IMR-90 (cell line): ENCODE measurements at regions not wholly inside any gene's neighbourhood (a gene's known extent, or its start where the extent isn't known, plus 50 kb on each side); places are given as distances from the start of the nearest gene placed in this dataset.
"Not testable (repeated sequence)": the region's sequence is repeated elsewhere in the genome, so short reads cannot be mapped to it uniquely, and the experiment has no call there.

Experiments
- ATAC-seq: fragments of 200-7000 bp; cut with Tn5 transposase; 2 replicates; pipeline ENCODE4 v1.9.1; 2020; ENCODE audit warnings: low read depth, mild to moderate bottlenecking, moderate library complexity
- BruUV-seq: library from RNA; stranded (reverse); fragments of 400-500 nt; replicated peaks from 2 replicates; lab custom pipeline; 2021; lab: Mats Ljungman, UMichigan
- CTCF ChIA-PET: fragments of 300-600 bp; formaldehyde crosslinking; extraction: SDS; loops from one replicate; lab custom pipeline; 2021; ENCODE audit warnings: antibody characterized with exemption; lab: Yijun Ruan, JAX
- POLR2A ChIA-PET: fragments of 300-600 bp; sonication (Branson Sonifier 250); formaldehyde crosslinking; loops from one replicate; lab custom pipeline; 2022; ENCODE audit warnings: antibody characterized with exemption; ENCODE audit not compliant: unreplicated experiment; lab: Charles Lee
- DNase-seq: peaks from one replicate; pipeline ENCODE4 v3.0.0; 2013
- H2AFZ ChIP-seq: replicated peaks from 2 replicates; pipeline ENCODE3; 2013; ENCODE audit warnings: low read length, mild to moderate bottlenecking; ENCODE audit not compliant: poor library complexity
- H2AK5ac ChIP-seq: 2 replicates; pipeline ENCODE4 v1.6.1; 2013; ENCODE audit warnings: low read depth, low read length, inconsistent platforms
- H2AK9ac ChIP-seq: replicated peaks from 2 replicates; pipeline ENCODE3; 2013; ENCODE audit warnings: mild to moderate bottlenecking, low read depth, low read length, moderate library complexity; ENCODE audit not compliant: poor library complexity
- H2BK120ac ChIP-seq: 2 replicates; pipeline ENCODE4 v1.6.1; 2013; ENCODE audit warnings: low read depth, low read length, inconsistent platforms
- H2BK15ac ChIP-seq: 3 replicates; pipeline ENCODE4 v1.6.1; 2013; ENCODE audit warnings: low read depth, low read length, inconsistent platforms
- H2BK20ac ChIP-seq: 2 replicates; pipeline ENCODE4 v1.6.1; 2013; ENCODE audit warnings: low read depth, mild to moderate bottlenecking, inconsistent platforms, low read length, moderate library complexity
- H2BK5ac ChIP-seq: 2 replicates; pipeline ENCODE4 v1.6.1; 2013; ENCODE audit warnings: mild to moderate bottlenecking, low read depth, low read length, inconsistent platforms; ENCODE audit not compliant: poor library complexity, severe bottlenecking
- H3K14ac ChIP-seq: replicated peaks from 2 replicates; pipeline ENCODE4 v1.6.1; 2013; ENCODE audit warnings: low read depth, low read length, inconsistent platforms
- H3K18ac ChIP-seq: 2 replicates; pipeline ENCODE4 v1.6.1; 2013; ENCODE audit warnings: low read depth, low read length, control low read depth
- H3K23ac ChIP-seq: 2 replicates; pipeline ENCODE4 v1.6.1; 2013; ENCODE audit warnings: low read depth, low read length, inconsistent platforms
- H3K27ac ChIP-seq: 2 replicates; pipeline ENCODE4 v1.5.1; 2013; ENCODE audit warnings: mild to moderate bottlenecking, control low read depth, low read length; ENCODE audit not compliant: insufficient read depth
- H3K27me3 ChIP-seq: 2 replicates; pipeline ENCODE4 v1.6.1; 2013; ENCODE audit warnings: low read length; ENCODE audit not compliant: control insufficient read depth, insufficient read depth
- H3K36me3 ChIP-seq: 2 replicates; pipeline ENCODE4 v1.6.1; 2013; ENCODE audit warnings: low read length, mixed read lengths; ENCODE audit not compliant: control insufficient read depth, insufficient read depth
- H3K4ac ChIP-seq: 2 replicates; pipeline ENCODE4 v1.6.1; 2013; ENCODE audit warnings: low read depth, low read length, inconsistent platforms
- H3K4me1 ChIP-seq: 2 replicates; pipeline ENCODE4 v1.6.1; 2013; ENCODE audit warnings: low read length, mixed read lengths; ENCODE audit not compliant: control insufficient read depth, insufficient read depth
- H3K4me2 ChIP-seq: 2 replicates; pipeline ENCODE4 v1.6.1; 2013; ENCODE audit warnings: low read depth, mild to moderate bottlenecking, control low read depth, low read length, moderate library complexity
- H3K4me3 ChIP-seq: 2 replicates; pipeline ENCODE4 v1.5.1; 2013; ENCODE audit warnings: low read depth, mild to moderate bottlenecking, control low read depth, low read length, moderate library complexity; ENCODE audit not compliant: insufficient read depth
- H3K56ac ChIP-seq: 2 replicates; pipeline ENCODE4 v1.6.1; 2013; ENCODE audit warnings: low read length, inconsistent platforms; ENCODE audit not compliant: insufficient read depth; ENCODE audit errors: extremely low read depth
- H3K79me1 ChIP-seq, 2 experiments: 2 replicates each; pipeline ENCODE4 v1.6.1; 2013; ENCODE audit warnings: low read length in 2 of 2, inconsistent platforms in 1 of 2, low read depth in 1 of 2
- H3K9ac ChIP-seq: 2 replicates; pipeline ENCODE4 v1.6.1; 2013; ENCODE audit warnings: low read depth, low read length, control low read depth
- H3K9me1 ChIP-seq: 2 replicates; pipeline ENCODE4 v1.6.1; 2013; ENCODE audit warnings: low read length, inconsistent platforms; ENCODE audit not compliant: insufficient read depth
- H3K9me3 ChIP-seq: 2 replicates; pipeline ENCODE4 v1.6.1; 2013; ENCODE audit warnings: low read length; ENCODE audit not compliant: control insufficient read depth, insufficient read depth
- H4K20me1 ChIP-seq: 2 replicates; pipeline ENCODE4 v1.6.1; 2013; ENCODE audit warnings: low read length, inconsistent platforms; ENCODE audit not compliant: insufficient read depth
- H4K5ac ChIP-seq: 2 replicates; pipeline ENCODE4 v1.6.1; 2013; ENCODE audit warnings: mild to moderate bottlenecking, low read depth, low read length, control low read depth
- H4K8ac ChIP-seq, 2 experiments: 2 replicates each; pipeline ENCODE4 v1.6.1; 2013; ENCODE audit warnings: low read depth in 2 of 2, low read length in 2 of 2, control low read depth in 1 of 2, inconsistent platforms in 1 of 2
- H4K91ac ChIP-seq: 2 replicates; pipeline ENCODE4 v1.6.1; 2013; ENCODE audit warnings: low read depth, low read length, inconsistent platforms; ENCODE audit not compliant: insufficient read depth
- WGBS, 2 experiments: methylation state at CpG; one replicate each; pipeline versions ENCODE4 v1.1.5 to v1.1.7; 2013; ENCODE audit warnings: missing lambda C conversion rate in 2 of 2; ENCODE audit not compliant: insufficient read length in 1 of 2; ENCODE audit errors: extremely low coverage in 2 of 2; 5-methylcytosine and 5-hydroxymethylcytosine counted together
- dilution Hi-C: fragments of 300-500 bp; cut with HindIII; formaldehyde crosslinking; loops from one replicate; pipeline ENCODE4 v1.14.3; 2018; ENCODE audit warnings: low sequenced_read_pairs; ENCODE audit not compliant: unreplicated experiment
- in situ Hi-C: fragments of 300-500 bp; cut with MboI; formaldehyde crosslinking; loops from 3 replicates; pipeline ENCODE4 v1.14.3; 2019; ENCODE audit warnings: low sequenced_read_pairs, inconsistent platforms, mixed read lengths
- intact Hi-C: fragments of 100-400 bp; cut with micrococcal nuclease; formaldehyde crosslinking; loops from 2 replicates; pipeline ENCODE4 v1.10.0; 2022

GRCh38 chr12:73716143-73716542, 821.5 kb upstream of the ATXN7L3B start:
- H3K18ac ChIP-seq, H3K79me1 ChIP-seq, H4K8ac ChIP-seq, H2BK20ac ChIP-seq, H3K27ac ChIP-seq, H3K9ac ChIP-seq, H3K4me2 ChIP-seq, in situ Hi-C loops, BruUV-seq, H3K36me3 ChIP-seq, H2AK5ac ChIP-seq, H3K23ac ChIP-seq, H3K4me3 ChIP-seq, H4K91ac ChIP-seq, CTCF ChIA-PET, intact Hi-C loops, dilution Hi-C loops, H2BK15ac ChIP-seq, H4K20me1 ChIP-seq, ATAC-seq, DNase-seq, H4K5ac ChIP-seq, H2AFZ ChIP-seq, H3K4ac ChIP-seq, H3K27me3 ChIP-seq, H3K56ac ChIP-seq, POLR2A ChIA-PET, H3K9me3 ChIP-seq, H2BK5ac ChIP-seq, H2AK9ac ChIP-seq, H3K14ac ChIP-seq, H3K9me1 ChIP-seq, H2BK120ac ChIP-seq, H3K4me1 ChIP-seq: not testable (repeated sequence)
- WGBS, 2 experiments: 20% methylated on average over 1 of the region's 2 CpGs; no CpG with 5 or more reads in 1 of the 2 experiments
